ENCODE measurements at regions not wholly inside any gene's neighbourhood (a gene's known extent, or its start where the extent isn't known, plus 50 kb on each side); places are given as distances from the start of the nearest gene placed in this dataset.

- TF ChIP-seq CTCF (IDR thresholded peaks at IDR 0.05; ENCODE audit: unreplicated experiment): no peak
- H3K27me3 Mint-ChIP-seq: no peaks in the 10 kb centered on the region
- H3K9me3 Mint-ChIP-seq (ENCODE audit: low read depth): peaks cover 22% of the 10 kb centered on the region
- no peaks in the 10 kb centered on the region for H3K4me1 Mint-ChIP-seq (ENCODE audit: low read depth)
- no peak overlapping the region for H3K27ac Mint-ChIP-seq
- no peak for DNase-seq (ENCODE audit: low spot score, unreplicated experiment)
- H3K4me3 Mint-ChIP-seq (ENCODE audit: low read depth): no peak overlapping the region
- H3K36me3 Mint-ChIP-seq (ENCODE audit: insufficient read depth): peaks cover 2% of the 10 kb centered on the region
Observed at GRCh38 chr7:12056977-12057376, 154.1 kb upstream of the TMEM106B start.

DNA sequence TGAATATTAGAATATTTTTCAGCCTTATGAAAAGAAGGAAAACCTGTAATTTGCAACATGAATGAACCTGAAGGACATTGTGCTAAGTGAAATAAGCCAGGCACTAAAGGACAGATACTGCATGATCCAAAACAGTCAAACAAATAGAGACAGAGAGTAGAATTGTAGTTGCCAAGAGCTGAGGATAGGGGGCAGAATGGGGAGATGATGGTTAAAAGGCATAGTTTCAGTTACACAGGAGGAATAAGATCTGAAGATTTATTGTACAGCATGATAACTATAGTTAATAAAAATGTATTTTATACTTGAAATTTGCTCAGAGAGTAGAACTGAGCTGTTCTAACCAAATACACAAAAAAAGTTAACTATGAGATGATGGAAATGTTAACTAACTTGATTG is 149.0 kb upstream of the TMEM106B start:
- Mint-ChIP-seq H3K36me3 (ENCODE audit: insufficient read depth) (no peaks in the 10 kb centered on the region), H3K4me3 (ENCODE audit: low read depth) (no peak overlapping the region), H3K9me3 (ENCODE audit: low read depth) (peaks cover 9% of the 10 kb centered on the region), H3K27me3 (no peaks in the 10 kb centered on the region), H3K4me1 (ENCODE audit: low read depth) (no peaks in the 10 kb centered on the region), H3K27ac (no peak overlapping the region)
- TF ChIP-seq CTCF (IDR thresholded peaks at IDR 0.05; ENCODE audit: unreplicated experiment): peak; percentile 37
- DNase-seq (ENCODE audit: low spot score, unreplicated experiment): no peak

GRCh38 chr7:12064586-12065127 is 146.4 kb upstream of the TMEM106B start:
- no peaks in the 10 kb centered on the region for H3K4me1 Mint-ChIP-seq (ENCODE audit: low read depth)
- no peak for DNase-seq (ENCODE audit: low spot score, unreplicated experiment)
- TF ChIP-seq CTCF (IDR thresholded peaks at IDR 0.05; ENCODE audit: unreplicated experiment): no peak
- H3K36me3 Mint-ChIP-seq (ENCODE audit: insufficient read depth): no peaks in the 10 kb centered on the region
- H3K27me3 Mint-ChIP-seq: no peaks in the 10 kb centered on the region
- no peaks in the 10 kb centered on the region for H3K9me3 Mint-ChIP-seq (ENCODE audit: low read depth)
- no peak overlapping the region for H3K27ac Mint-ChIP-seq
- no peak overlapping the region for H3K4me3 Mint-ChIP-seq (ENCODE audit: low read depth)

DNA sequence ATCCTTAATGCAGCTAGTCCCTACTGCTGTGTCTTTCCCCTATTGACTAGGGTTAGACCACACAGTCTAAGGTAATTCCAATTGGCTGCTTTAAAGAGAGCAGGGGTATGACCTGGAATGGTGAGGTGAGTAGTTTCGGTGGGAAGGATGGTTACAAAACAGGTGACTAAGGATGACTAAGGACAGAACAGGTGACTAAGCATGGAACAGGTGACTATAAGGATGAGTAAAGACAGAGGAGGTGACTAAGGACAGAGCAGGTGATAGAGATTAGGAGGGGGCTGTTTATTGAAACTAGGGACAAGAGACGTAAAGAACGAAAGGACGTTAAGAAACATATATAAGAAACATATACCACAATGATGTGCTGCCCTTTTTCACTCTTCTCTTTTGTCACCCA is 145.1 kb upstream of the TMEM106B start:
- no peak overlapping the region for H3K4me3 Mint-ChIP-seq (ENCODE audit: low read depth)
- DNase-seq (ENCODE audit: low spot score, unreplicated experiment): no peak
- H3K27me3 Mint-ChIP-seq: no peaks in the 10 kb centered on the region
- TF ChIP-seq CTCF (IDR thresholded peaks at IDR 0.05; ENCODE audit: unreplicated experiment): no peak
- H3K36me3 Mint-ChIP-seq (ENCODE audit: insufficient read depth): no peaks in the 10 kb centered on the region
- no peaks in the 10 kb centered on the region for H3K9me3 Mint-ChIP-seq (ENCODE audit: low read depth)
- no peak overlapping the region for H3K27ac Mint-ChIP-seq
- H3K4me1 Mint-ChIP-seq (ENCODE audit: low read depth): no peaks in the 10 kb centered on the region

GRCh38 chr7:12066521-12066920 is 144.6 kb upstream of the TMEM106B start:
- no peak for DNase-seq (ENCODE audit: low spot score, unreplicated experiment)
- no peak overlapping the region for H3K27ac Mint-ChIP-seq
- no peak for TF ChIP-seq CTCF (IDR thresholded peaks at IDR 0.05; ENCODE audit: unreplicated experiment)
- no peaks in the 10 kb centered on the region for H3K4me1 Mint-ChIP-seq (ENCODE audit: low read depth)
- H3K27me3 Mint-ChIP-seq: no peaks in the 10 kb centered on the region
- H3K9me3 Mint-ChIP-seq (ENCODE audit: low read depth): no peaks in the 10 kb centered on the region
- H3K4me3 Mint-ChIP-seq (ENCODE audit: low read depth): no peak overlapping the region
- no peaks in the 10 kb centered on the region for H3K36me3 Mint-ChIP-seq (ENCODE audit: insufficient read depth)
